ENCODE measurements at regions not wholly inside any gene's neighbourhood (a gene's known extent, or its start where the extent isn't known, plus 50 kb on each side); places are given as distances from the start of the nearest gene placed in this dataset.

DNA sequence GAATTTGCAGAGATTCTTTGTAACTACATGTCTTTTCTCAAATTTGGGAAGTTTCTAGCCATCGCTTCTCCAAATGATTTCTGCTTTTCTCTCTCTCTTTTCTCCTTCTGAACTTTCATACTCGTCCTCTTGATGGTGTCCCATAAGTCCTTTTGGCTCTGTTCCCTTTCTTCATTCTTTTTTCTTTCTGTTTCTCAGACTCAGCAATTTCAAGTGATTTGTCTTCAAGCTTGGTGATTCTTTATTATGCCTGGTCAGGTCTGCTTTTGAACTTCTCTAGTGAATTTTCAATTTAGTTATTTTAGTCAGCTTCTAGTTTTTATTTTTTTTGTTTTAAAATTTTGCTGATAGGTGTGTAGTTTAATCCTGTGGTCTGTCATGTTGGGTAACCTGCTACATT is 57.6 kb upstream of the EEF1E1 start:
- Histone ChIP-seq H3K9me3 (no peaks in the 10 kb centered on the region), H3F3A (replicated peaks; ENCODE audit: insufficient read depth) (no peaks in the 10 kb centered on the region), H3K4me2 (no peak overlapping the region), H4K20me1 (ENCODE audit: insufficient read depth) (no peaks in the 10 kb centered on the region), H3K36me3 (replicated peaks in 1 of 2; ENCODE audit: control insufficient read depth in 1 of 2, insufficient read depth in 2 of 2, low read length in 1 of 2) (no peaks in the 10 kb centered on the region), H3K27me3 (ENCODE audit: insufficient read depth) (no peaks in the 10 kb centered on the region), H3K27ac (ENCODE audit: low read depth in 2 of 2, low read length in 1 of 2) (no peak overlapping the region), H3K79me2 (ENCODE audit: insufficient read depth) (no peaks in the 10 kb centered on the region), H2AFZ (ENCODE audit: low read depth) (no peak overlapping the region), H3K4me3 (ENCODE audit: low read depth in 2 of 2, low read length in 1 of 2) (no peak overlapping the region), H3K9ac (no peak overlapping the region), H3K9me2 (no peaks in the 10 kb centered on the region), H3K4me1 (ENCODE audit: control insufficient read depth in 1 of 2, insufficient read depth in 2 of 2, low read depth in 1 of 2, low read length in 1 of 2) (no peaks in the 10 kb centered on the region)
- 23% methylated on average over 2 of the region's 2 CpGs for WGBS (ENCODE audit: low lambda C conversion rate)
- DNase-seq = no peak
- ChIA-PET CTCF (interaction anchor here (0.7 kb wide), 1 partner anchor 327 kb away, joined by 3 read pairs; no protein-coding TSS in a partner anchor), POLR2A (no interaction called here)
- TF ChIP-seq NRF1 (IDR thresholded peaks at IDR 0.05; ENCODE audit: low read depth, low read length) (no peak), MXI1 (IDR thresholded peaks at IDR 0.05; ENCODE audit: low read depth, low read length) (no peak), SIN3A (IDR thresholded peaks at IDR 0.05; ENCODE audit: borderline replicate concordance, low read depth, low read length) (no peak), YY1 (IDR thresholded peaks at IDR 0.05; ENCODE audit: low read depth) (no peak), GABPA (IDR thresholded peaks at IDR 0.05; ENCODE audit: low read depth) (no peak), ELF1 (IDR thresholded peaks at IDR 0.05) (no peak)
- TF ChIP-seq, protein P1, sequence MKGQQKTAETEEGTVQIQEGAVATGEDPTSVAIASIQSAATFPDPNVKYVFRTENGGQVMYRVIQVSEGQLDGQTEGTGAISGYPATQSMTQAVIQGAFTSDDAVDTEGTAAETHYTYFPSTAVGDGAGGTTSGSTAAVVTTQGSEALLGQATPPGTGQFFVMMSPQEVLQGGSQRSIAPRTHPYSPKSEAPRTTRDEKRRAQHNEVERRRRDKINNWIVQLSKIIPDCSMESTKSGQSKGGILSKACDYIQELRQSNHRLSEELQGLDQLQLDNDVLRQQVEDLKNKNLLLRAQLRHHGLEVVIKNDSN (IDR thresholded peaks at IDR 0.05; ENCODE audit: borderline replicate concordance, low read depth) = no peak

DNA sequence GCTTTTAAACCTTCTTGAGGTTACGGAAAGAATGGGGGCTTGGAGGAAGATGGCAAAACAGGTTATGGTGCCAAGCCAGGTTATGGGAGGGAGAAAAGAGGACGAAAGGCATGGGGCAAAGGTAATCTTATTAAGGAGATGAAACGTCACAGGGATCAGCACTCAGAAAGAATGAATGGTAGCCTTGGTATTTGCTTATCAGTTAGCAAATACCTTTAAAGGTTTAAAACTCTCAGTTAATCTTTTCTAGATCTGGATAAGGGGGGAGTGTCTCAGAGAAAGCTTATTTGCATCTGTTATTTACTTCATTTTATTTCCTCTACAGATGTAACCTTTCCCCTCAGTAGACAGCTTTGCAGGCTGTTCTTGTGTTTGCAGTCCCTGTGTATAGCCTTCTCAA is 55.5 kb upstream of the EEF1E1 start:
- no peaks in the 10 kb centered on the region for H3K79me2 ChIP-seq (ENCODE audit: insufficient read depth)
- TF ChIP-seq FOSL2 (IDR thresholded peaks at IDR 0.05; ENCODE audit: borderline replicate concordance, low read depth) = no peak
- TF ChIP-seq RXRA (IDR thresholded peaks at IDR 0.05; ENCODE audit: borderline replicate concordance, low read depth) = no peak
- no peak for TF ChIP-seq SMC3 (IDR thresholded peaks at IDR 0.05; ENCODE audit: low read depth, low read length)
- TF ChIP-seq ELF1 (IDR thresholded peaks at IDR 0.05) = no peak
- TF ChIP-seq TEAD4 (IDR thresholded peaks at IDR 0.05; ENCODE audit: borderline replicate concordance, insufficient read depth) = no peak
- TF ChIP-seq GABPA (IDR thresholded peaks at IDR 0.05; ENCODE audit: low read depth) = no peak
- TF ChIP-seq MEF2A (IDR thresholded peaks at IDR 0.05; ENCODE audit: borderline replicate concordance, low read depth) = no peak
- no peak for TF ChIP-seq ZBTB33 (IDR thresholded peaks at IDR 0.05; ENCODE audit: borderline replicate concordance, low read depth)
- no peak for TF ChIP-seq IRF3 (IDR thresholded peaks at IDR 0.05; ENCODE audit: low read depth, low read length)
- no peak for TF ChIP-seq POLR2AphosphoS5 (IDR thresholded peaks at IDR 0.05; ENCODE audit: low read depth, low read length)
- TF ChIP-seq CHD2 (IDR thresholded peaks at IDR 0.05; ENCODE audit: low read length, partially characterized antibody) = no peak
- no peak for TF ChIP-seq RCOR1 (IDR thresholded peaks at IDR 0.05; ENCODE audit: low read length)
- no peak for TF ChIP-seq TCF12 (IDR thresholded peaks at IDR 0.05)
- TF ChIP-seq YY1 (IDR thresholded peaks at IDR 0.05; ENCODE audit: low read depth) = no peak
- TF ChIP-seq, protein P2, sequence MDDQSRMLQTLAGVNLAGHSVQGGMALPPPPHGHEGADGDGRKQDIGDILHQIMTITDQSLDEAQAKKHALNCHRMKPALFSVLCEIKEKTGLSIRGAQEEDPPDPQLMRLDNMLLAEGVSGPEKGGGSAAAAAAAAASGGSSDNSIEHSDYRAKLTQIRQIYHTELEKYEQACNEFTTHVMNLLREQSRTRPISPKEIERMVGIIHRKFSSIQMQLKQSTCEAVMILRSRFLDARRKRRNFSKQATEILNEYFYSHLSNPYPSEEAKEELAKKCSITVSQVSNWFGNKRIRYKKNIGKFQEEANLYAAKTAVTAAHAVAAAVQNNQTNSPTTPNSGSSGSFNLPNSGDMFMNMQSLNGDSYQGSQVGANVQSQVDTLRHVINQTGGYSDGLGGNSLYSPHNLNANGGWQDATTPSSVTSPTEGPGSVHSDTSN (IDR thresholded peaks at IDR 0.05) = no peak
- no peak for TF ChIP-seq NFIC (IDR thresholded peaks at IDR 0.05; ENCODE audit: borderline replicate concordance)
- TF ChIP-seq, protein P1 (IDR thresholded peaks at IDR 0.05; ENCODE audit: borderline replicate concordance, low read depth) = no peak
- no peak overlapping the region for H3K4me3 ChIP-seq (ENCODE audit: low read depth in 2 of 2, low read length in 1 of 2)
- H3K27ac ChIP-seq (ENCODE audit: low read depth in 2 of 2, low read length in 1 of 2) = no peak overlapping the region
- H3K9me2 ChIP-seq = no peaks in the 10 kb centered on the region
- DNase-seq = no peak
- H3K4me2 ChIP-seq = no peak overlapping the region
- H3K9me3 ChIP-seq = no peaks in the 10 kb centered on the region
- ChIA-PET CTCF (no interaction called here), POLR2A (no interaction called here)
- H3F3A ChIP-seq (replicated peaks; ENCODE audit: insufficient read depth) = no peaks in the 10 kb centered on the region
- H3K27me3 ChIP-seq (ENCODE audit: insufficient read depth) = no peaks in the 10 kb centered on the region
- 26% methylated on average over 3 of the region's 3 CpGs for WGBS (ENCODE audit: low lambda C conversion rate)
- no peaks in the 10 kb centered on the region for H3K36me3 ChIP-seq (replicated peaks in 1 of 2; ENCODE audit: control insufficient read depth in 1 of 2, insufficient read depth in 2 of 2, low read length in 1 of 2)
- H2AFZ ChIP-seq (ENCODE audit: low read depth) = no peak overlapping the region
- no peaks in the 10 kb centered on the region for H3K4me1 ChIP-seq (ENCODE audit: control insufficient read depth in 1 of 2, insufficient read depth in 2 of 2, low read depth in 1 of 2, low read length in 1 of 2)
- no peak overlapping the region for H3K9ac ChIP-seq
- no peaks in the 10 kb centered on the region for H4K20me1 ChIP-seq (ENCODE audit: insufficient read depth)
